ENCODE measurements at regions not wholly inside any gene's neighbourhood (a gene's known extent, or its start where the extent isn't known, plus 50 kb on each side); places are given as distances from the start of the nearest gene placed in this dataset.
A peak's percentile ranks its signal among the peaks of the same experiment; 100 is the strongest.
"Not testable (repeated sequence)": the region's sequence is repeated elsewhere in the genome, so short reads cannot be mapped to it uniquely, and the experiment has no call there.

DNA sequence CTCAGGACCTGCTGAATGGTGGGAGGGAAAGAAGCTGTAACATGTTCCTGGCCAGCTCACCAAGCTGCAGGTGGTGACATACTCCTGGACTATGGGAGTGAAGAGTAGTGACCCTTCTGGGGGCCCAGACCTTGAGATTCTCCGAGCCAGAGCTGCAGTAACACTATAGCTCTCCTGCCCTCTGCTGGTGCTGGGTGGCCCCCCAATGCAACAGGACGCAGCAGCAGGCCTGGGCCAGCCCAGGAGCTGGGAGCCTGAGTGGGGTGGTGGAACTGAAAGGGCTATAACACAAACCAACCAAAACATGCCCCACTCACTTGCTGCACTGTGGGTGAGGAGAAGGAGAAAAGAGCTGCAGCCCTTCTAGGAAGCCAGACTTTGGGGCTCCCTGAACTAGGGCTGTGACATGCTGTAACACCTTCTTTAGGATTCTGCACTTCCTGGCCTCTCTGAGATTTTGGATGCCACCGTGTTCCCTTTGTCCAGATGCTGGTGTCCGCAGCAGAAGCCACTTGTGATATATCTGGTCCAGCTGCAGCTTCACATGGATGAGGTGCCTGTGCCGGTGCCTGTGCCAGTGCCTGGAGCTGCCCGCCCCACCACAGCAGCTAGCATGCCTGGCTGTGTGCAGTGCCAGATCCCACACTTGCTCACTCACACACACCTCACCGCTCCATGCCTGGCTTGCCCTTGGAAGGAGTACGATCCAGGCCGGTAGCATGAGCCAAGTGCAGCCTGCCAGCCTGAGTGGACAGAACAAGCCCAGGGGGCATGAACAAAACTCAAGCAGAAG is 636.8 kb upstream of the KCNMB2 start:
- no peak overlapping the region for H3K4me3 ChIP-seq (ENCODE audit: low read length)
- H3K9ac ChIP-seq (ENCODE audit: low read length), result no peak overlapping the region
- H3K27me3 ChIP-seq (ENCODE audit: control insufficient read depth, insufficient read depth, low read length), result no peaks in the 10 kb centered on the region
- no peaks in the 10 kb centered on the region for H3K36me3 ChIP-seq (ENCODE audit: control insufficient read depth, insufficient read depth, low read length)
- H3K27ac ChIP-seq (ENCODE audit: low read depth, low read length), result no peak overlapping the region
- H3K4me1 ChIP-seq (ENCODE audit: control insufficient read depth, insufficient read depth, low read length), result no peaks in the 10 kb centered on the region

DNA sequence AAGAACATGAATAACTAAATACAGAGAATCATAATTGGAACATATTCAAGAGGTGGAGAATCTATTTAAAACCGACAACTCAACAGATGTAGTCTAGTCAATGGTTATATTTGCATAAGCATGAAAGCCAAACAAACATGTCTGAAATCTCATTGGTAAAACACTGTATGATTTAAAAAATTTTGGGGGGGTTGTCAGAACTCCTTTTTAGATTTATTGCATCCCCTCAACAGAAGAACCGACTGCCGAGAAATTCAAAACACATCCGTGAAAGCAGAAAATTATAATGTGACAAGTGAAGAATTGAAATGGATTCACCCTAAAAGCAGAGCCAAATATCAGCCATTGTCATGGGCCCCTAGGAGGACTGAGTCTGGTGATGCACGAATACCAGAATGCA is 633.4 kb upstream of the KCNMB2 start:
- H3K36me3 ChIP-seq (ENCODE audit: control insufficient read depth, insufficient read depth, low read length), result no peaks in the 10 kb centered on the region
- H3K9ac ChIP-seq (ENCODE audit: low read length), result no peak overlapping the region
- no peak overlapping the region for H3K27ac ChIP-seq (ENCODE audit: low read depth, low read length)
- H3K4me3 ChIP-seq (ENCODE audit: low read length), result no peak overlapping the region
- H3K27me3 ChIP-seq (ENCODE audit: control insufficient read depth, insufficient read depth, low read length), result no peaks in the 10 kb centered on the region
- H3K4me1 ChIP-seq (ENCODE audit: control insufficient read depth, insufficient read depth, low read length), result peaks cover 20% of the 10 kb centered on the region

GRCh38 chr3:177904621-177905020 is 631.6 kb upstream of the KCNMB2 start:
- H3K9ac ChIP-seq (ENCODE audit: low read length), result no peak overlapping the region
- peak overlapping the region; percentile 4 for H3K27ac ChIP-seq (ENCODE audit: low read depth, low read length)
- peaks cover 20% of the 10 kb centered on the region for H3K4me1 ChIP-seq (ENCODE audit: control insufficient read depth, insufficient read depth, low read length)
- H3K36me3 ChIP-seq (ENCODE audit: control insufficient read depth, insufficient read depth, low read length), result no peaks in the 10 kb centered on the region
- H3K4me3 ChIP-seq (ENCODE audit: low read length), result no peak overlapping the region
- no peaks in the 10 kb centered on the region for H3K27me3 ChIP-seq (ENCODE audit: control insufficient read depth, insufficient read depth, low read length)

DNA sequence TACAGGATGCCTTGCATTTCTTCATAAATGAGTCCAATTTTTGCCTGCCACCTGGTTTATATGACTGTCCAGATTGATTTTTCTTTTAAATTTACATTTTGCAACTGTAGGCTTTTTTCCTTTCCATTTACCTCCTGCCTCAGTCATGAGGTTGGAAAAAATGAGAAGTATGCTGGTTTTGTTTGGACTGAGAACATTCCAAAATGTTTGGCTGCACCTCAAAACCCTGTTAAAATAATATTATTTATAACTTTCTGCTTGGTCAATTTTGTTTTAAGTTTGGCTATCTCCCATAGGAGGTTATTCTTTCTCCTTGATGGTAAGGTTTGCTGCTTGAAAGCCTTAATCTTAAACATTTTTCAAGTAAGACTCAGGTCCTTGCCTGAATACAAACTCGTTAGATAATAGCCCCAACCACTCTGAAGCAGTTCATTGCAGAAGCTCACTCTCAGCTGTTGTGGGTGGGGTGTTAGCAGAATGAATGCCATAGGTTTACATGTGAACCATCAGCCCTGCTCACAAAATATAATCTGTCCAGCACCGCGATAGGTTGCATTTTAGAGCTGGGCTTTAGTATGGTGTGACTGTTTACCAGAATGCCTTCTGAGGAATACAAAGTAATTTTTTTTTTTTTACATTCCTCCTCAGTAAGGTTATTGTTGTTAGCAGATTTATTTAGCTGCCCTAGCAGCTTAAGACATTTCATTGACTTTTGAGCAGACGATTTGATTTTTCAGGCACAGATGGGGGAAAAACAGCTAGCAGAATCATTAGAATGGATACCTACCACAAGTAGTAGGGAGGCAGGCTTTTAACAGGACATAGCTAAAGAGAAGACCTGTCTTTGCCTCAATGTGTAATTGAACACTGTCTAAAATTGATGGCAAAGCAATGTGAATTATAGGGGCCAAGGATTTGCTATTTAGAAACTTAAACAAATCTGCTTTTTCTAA is 630.8 kb upstream of the KCNMB2 start:
- Histone ChIP-seq H3K4me1 (ENCODE audit: control insufficient read depth, insufficient read depth, low read length) (peaks cover 20% of the 10 kb centered on the region), H3K9ac (ENCODE audit: low read length) (no peak overlapping the region), H3K27ac (ENCODE audit: low read depth, low read length) (peak overlapping the region; percentile 67), H3K4me3 (ENCODE audit: low read length) (no peak overlapping the region), H3K36me3 (ENCODE audit: control insufficient read depth, insufficient read depth, low read length) (no peaks in the 10 kb centered on the region), H3K27me3 (ENCODE audit: control insufficient read depth, insufficient read depth, low read length) (no peaks in the 10 kb centered on the region)

DNA sequence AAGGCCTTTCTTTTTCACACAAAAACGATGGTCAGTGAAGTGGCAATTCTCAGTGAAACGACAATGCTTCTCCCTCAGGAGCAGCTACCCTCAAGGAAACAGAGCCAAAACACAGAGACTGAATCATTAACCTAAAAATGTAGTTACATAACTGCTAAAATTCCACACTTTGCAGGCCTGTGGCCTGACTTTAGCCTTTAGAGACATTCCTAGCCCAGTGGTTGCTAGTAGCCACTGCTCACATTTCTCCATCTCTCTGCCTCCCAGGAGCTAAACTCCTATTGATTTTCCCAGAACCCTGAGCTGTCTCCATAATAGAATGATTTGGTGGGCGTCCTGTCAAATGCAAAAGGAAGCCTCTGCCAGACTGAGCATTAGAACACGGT is 630.1 kb upstream of the KCNMB2 start:
- Histone ChIP-seq H3K27me3 (ENCODE audit: control insufficient read depth, insufficient read depth, low read length) (no peaks in the 10 kb centered on the region), H3K27ac (ENCODE audit: low read depth, low read length) (peak overlapping the region; percentile 67), H3K4me1 (ENCODE audit: control insufficient read depth, insufficient read depth, low read length) (peaks cover 20% of the 10 kb centered on the region), H3K9ac (ENCODE audit: low read length) (no peak overlapping the region), H3K36me3 (ENCODE audit: control insufficient read depth, insufficient read depth, low read length) (no peaks in the 10 kb centered on the region), H3K4me3 (ENCODE audit: low read length) (no peak overlapping the region)

DNA sequence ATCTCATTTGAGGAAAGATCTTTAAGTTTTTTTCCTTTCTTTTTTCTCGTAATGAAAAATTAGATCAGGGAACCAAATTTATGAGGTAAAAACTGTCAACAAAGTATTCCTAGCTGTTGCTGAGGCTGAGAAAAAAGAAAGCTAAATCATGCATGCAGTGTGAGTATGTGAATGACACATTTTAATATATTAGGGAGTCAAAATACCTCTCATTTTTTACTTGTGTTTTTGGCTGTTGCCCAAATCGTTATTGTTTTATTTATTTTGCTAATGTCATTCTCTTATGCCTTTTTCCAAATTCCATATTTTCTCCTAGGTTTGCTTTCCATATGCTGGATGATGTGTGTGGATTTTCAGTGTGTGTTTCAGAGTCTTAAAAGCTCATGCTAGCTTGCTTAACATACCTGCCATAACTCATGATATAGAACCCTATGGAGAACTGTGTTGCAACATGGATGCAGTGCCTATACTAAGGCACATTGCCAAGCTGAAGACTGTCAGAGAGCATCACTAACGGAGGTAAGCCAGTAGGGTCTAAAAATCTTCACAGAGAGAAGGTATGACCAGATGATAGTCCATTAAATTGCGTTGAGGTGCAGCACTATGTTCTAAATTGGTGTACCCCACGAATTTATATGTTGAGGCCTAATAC is 629.5 kb upstream of the KCNMB2 start:
- Histone ChIP-seq H3K36me3 (ENCODE audit: control insufficient read depth, insufficient read depth, low read length) (no peaks in the 10 kb centered on the region), H3K27ac (ENCODE audit: low read depth, low read length) (peak overlapping the region; percentile 34), H3K27me3 (ENCODE audit: control insufficient read depth, insufficient read depth, low read length) (no peaks in the 10 kb centered on the region), H3K9ac (ENCODE audit: low read length) (no peak overlapping the region), H3K4me3 (ENCODE audit: low read length) (no peak overlapping the region), H3K4me1 (ENCODE audit: control insufficient read depth, insufficient read depth, low read length) (peaks cover 20% of the 10 kb centered on the region)

GRCh38 chr3:177909530-177909929 is 626.7 kb upstream of the KCNMB2 start:
- not testable (repeated sequence) for H3K27me3 ChIP-seq (ENCODE audit: control insufficient read depth, insufficient read depth, low read length); H3K36me3 ChIP-seq (ENCODE audit: control insufficient read depth, insufficient read depth, low read length); H3K9ac ChIP-seq (ENCODE audit: low read length); H3K27ac ChIP-seq (ENCODE audit: low read depth, low read length); H3K4me3 ChIP-seq (ENCODE audit: low read length)
- peaks cover 19% of the 10 kb centered on the region for H3K4me1 ChIP-seq (ENCODE audit: control insufficient read depth, insufficient read depth, low read length)

- Histone ChIP-seq H3K27me3 (ENCODE audit: control insufficient read depth, insufficient read depth, low read length) (no peaks in the 10 kb centered on the region), H3K4me3 (ENCODE audit: low read length) (no peak overlapping the region), H3K9ac (ENCODE audit: low read length) (no peak overlapping the region), H3K36me3 (ENCODE audit: control insufficient read depth, insufficient read depth, low read length) (no peaks in the 10 kb centered on the region), H3K27ac (ENCODE audit: low read depth, low read length) (no peak overlapping the region), H3K4me1 (ENCODE audit: control insufficient read depth, insufficient read depth, low read length) (no peaks in the 10 kb centered on the region)
Measured at GRCh38 chr3:177914224-177914623, 622.0 kb upstream of the KCNMB2 start.

DNA sequence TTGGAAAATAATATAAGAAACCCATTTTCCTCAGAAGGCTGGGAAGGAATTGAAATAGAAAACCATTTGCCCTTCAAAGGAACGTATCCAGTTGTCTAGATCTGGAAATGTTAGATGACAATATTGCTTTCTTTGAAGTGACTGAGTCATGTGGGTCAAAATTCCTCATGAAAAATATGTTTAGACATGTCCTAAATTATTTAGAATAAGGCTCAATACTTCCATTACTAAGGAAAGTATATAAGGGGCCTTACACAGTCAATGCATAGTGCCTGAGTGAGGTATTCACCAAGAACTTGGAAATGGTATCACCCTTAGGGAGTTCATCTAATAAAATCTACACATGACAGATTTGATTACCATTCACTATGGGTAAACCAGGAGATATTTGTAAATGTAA is 619.8 kb upstream of the KCNMB2 start:
- no peak overlapping the region for H3K27ac ChIP-seq (ENCODE audit: low read depth, low read length)
- no peaks in the 10 kb centered on the region for H3K4me1 ChIP-seq (ENCODE audit: control insufficient read depth, insufficient read depth, low read length)
- H3K36me3 ChIP-seq (ENCODE audit: control insufficient read depth, insufficient read depth, low read length), result no peaks in the 10 kb centered on the region
- no peaks in the 10 kb centered on the region for H3K27me3 ChIP-seq (ENCODE audit: control insufficient read depth, insufficient read depth, low read length)
- no peak overlapping the region for H3K4me3 ChIP-seq (ENCODE audit: low read length)
- no peak overlapping the region for H3K9ac ChIP-seq (ENCODE audit: low read length)

- no peaks in the 10 kb centered on the region for H3K4me1 ChIP-seq (ENCODE audit: control insufficient read depth, insufficient read depth, low read length)
- H3K9ac ChIP-seq (ENCODE audit: low read length), result no peak overlapping the region
- H3K4me3 ChIP-seq (ENCODE audit: low read length), result no peak overlapping the region
- H3K27ac ChIP-seq (ENCODE audit: low read depth, low read length), result no peak overlapping the region
- no peaks in the 10 kb centered on the region for H3K36me3 ChIP-seq (ENCODE audit: control insufficient read depth, insufficient read depth, low read length)
- no peaks in the 10 kb centered on the region for H3K27me3 ChIP-seq (ENCODE audit: control insufficient read depth, insufficient read depth, low read length)
Measured at GRCh38 chr3:177917234-177917861, 618.9 kb upstream of the KCNMB2 start.

DNA sequence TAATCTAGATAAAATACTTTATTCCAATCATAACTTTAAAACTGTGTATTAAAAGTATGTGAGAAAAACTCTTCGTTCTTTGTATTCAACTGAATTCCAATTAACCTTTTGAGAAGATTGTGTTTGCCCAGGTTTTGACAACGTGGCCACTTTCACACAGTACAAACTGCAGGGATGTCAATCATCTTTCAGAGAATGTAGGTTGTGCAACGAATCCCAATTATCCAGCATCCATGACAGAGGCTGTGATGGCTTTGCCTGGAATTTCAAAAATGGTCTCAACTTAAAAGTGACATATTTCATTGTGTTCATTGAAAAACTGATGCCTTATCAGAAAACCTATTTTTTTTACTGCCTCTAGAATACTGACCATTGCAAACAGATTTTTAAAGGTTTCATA is 615.1 kb upstream of the KCNMB2 start:
- no peak overlapping the region for H3K27ac ChIP-seq (ENCODE audit: low read depth, low read length)
- H3K4me3 ChIP-seq (ENCODE audit: low read length), result no peak overlapping the region
- H3K9ac ChIP-seq (ENCODE audit: low read length), result no peak overlapping the region
- H3K27me3 ChIP-seq (ENCODE audit: control insufficient read depth, insufficient read depth, low read length), result no peaks in the 10 kb centered on the region
- no peaks in the 10 kb centered on the region for H3K4me1 ChIP-seq (ENCODE audit: control insufficient read depth, insufficient read depth, low read length)
- H3K36me3 ChIP-seq (ENCODE audit: control insufficient read depth, insufficient read depth, low read length), result no peaks in the 10 kb centered on the region

DNA sequence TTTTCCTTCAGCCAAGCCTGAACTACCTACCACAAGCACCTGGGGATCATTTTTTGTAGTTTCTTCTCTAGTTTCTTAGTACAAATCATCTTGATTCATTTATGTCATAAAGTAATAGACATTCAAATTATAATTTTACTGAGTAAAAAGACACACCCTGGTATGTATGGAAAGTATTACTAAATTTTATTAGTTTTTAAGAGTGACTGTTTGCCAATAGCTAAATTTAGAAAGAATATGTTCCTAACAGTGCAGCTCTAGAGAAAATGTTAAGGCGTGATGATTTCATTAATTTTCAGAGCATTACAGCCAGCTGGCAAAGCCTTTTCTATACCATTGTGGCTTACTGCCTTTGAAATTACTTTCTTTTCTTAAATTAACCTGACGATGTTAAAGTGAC is 612.0 kb upstream of the KCNMB2 start:
- no peaks in the 10 kb centered on the region for H3K36me3 ChIP-seq (ENCODE audit: control insufficient read depth, insufficient read depth, low read length)
- no peak overlapping the region for H3K27ac ChIP-seq (ENCODE audit: low read depth, low read length)
- no peak overlapping the region for H3K9ac ChIP-seq (ENCODE audit: low read length)
- H3K4me1 ChIP-seq (ENCODE audit: control insufficient read depth, insufficient read depth, low read length), result no peaks in the 10 kb centered on the region
- no peaks in the 10 kb centered on the region for H3K27me3 ChIP-seq (ENCODE audit: control insufficient read depth, insufficient read depth, low read length)
- H3K4me3 ChIP-seq (ENCODE audit: low read length), result no peak overlapping the region

All from rectal smooth muscle tissue (tissue), 1 donor.